CD4-positive, alpha-beta T cell treated with Interleukin-17A for 4 hours (primary cell): ENCODE measurements at regions not wholly inside any gene's neighbourhood (a gene's known extent, or its start where the extent isn't known, plus 50 kb on each side); places are given as distances from the start of the nearest gene placed in this dataset.

ENCODE experiments used
- DNase-seq: peaks from one replicate; pipeline ENCODE4 v3.0.0-alpha.2; 2020; ENCODE audit warnings: mixed read lengths

- DNase-seq = no peak
Observed at GRCh38 chr6:170176898-170177771, 113.7 kb downstream of the DLL1 start.

- DNase-seq = no peak
Observed at GRCh38 chr6:170176136-170176897, 114.6 kb downstream of the DLL1 start.

- DNase-seq = no peak
Observed at GRCh38 chr6:170175644-170176135, 115.2 kb downstream of the DLL1 start.

GRCh38 chr6:170174771-170175643 is 115.9 kb downstream of the DLL1 start:
- DNase-seq = no peak

- DNase-seq = no peak
Observed at GRCh38 chr6:170174124-170174770, 116.6 kb downstream of the DLL1 start.

GRCh38 chr6:170173335-170173881 is 117.5 kb downstream of the DLL1 start:
- no peak for DNase-seq

- no peak for DNase-seq
Observed at GRCh38 chr6:170172825-170173256, 118.0 kb downstream of the DLL1 start.

GRCh38 chr6:170172392-170172791 is 118.5 kb downstream of the DLL1 start:
- DNase-seq = no peak

GRCh38 chr6:170167657-170168159 is 123.2 kb downstream of the DLL1 start:
- no peak for DNase-seq

- no peak for DNase-seq
Observed at GRCh38 chr6:170166511-170167122, 124.3 kb downstream of the DLL1 start.

- no peak for DNase-seq
Observed at GRCh38 chr6:170165471-170166117, 125.3 kb downstream of the DLL1 start.

GRCh38 chr6:170165085-170165470 is 125.8 kb downstream of the DLL1 start:
- no peak for DNase-seq

GRCh38 chr6:170164271-170164900 is 126.5 kb downstream of the DLL1 start:
- DNase-seq = no peak

GRCh38 chr6:170163405-170164170 is 127.3 kb downstream of the DLL1 start:
- DNase-seq = no peak

GRCh38 chr6:170162775-170163404 is 128.0 kb downstream of the DLL1 start:
- DNase-seq = no peak

- DNase-seq = no peak
Observed at GRCh38 chr6:170162011-170162774, 128.7 kb downstream of the DLL1 start.

GRCh38 chr6:170160628-170161611 is 130.0 kb downstream of the DLL1 start:
- DNase-seq = no peak
